Activated B cell treated with CpG ODN at 0.5 μM for 24 hours (primary cell): ENCODE measurements at regions not wholly inside any gene's neighbourhood (a gene's known extent, or its start where the extent isn't known, plus 50 kb on each side); places are given as distances from the start of the nearest gene placed in this dataset.

Experiments used
- ATAC-seq: fragments of 200-7000 bp; cut with Tn5 transposase; one replicate; pipeline ENCODE4 v1.10.0; 2021; ENCODE audit warnings: low read depth, mild to moderate bottlenecking, moderate library complexity
- CTCF ChIA-PET: fragments of 350-600 bp; sonication (Branson Sonifier 250); formaldehyde crosslinking; loops from one replicate; lab custom pipeline; 2021; ENCODE audit warnings: antibody characterized with exemption; lab: Charles Lee
- POLR2A ChIA-PET: fragments of 350-600 bp; sonication (Branson Sonifier 250); formaldehyde crosslinking; loops from one replicate; lab custom pipeline; 2021; ENCODE audit warnings: antibody characterized with exemption; lab: Charles Lee
- DNase-seq: peaks from one replicate; pipeline ENCODE4 v3.0.0; 2022
- H3K27ac Mint-ChIP-seq: one replicate; pipeline ENCODE4 v1.8.0; 2020; ENCODE audit warnings: mixed read lengths
- H3K27me3 Mint-ChIP-seq: one replicate; pipeline ENCODE4 v1.8.0; 2021; ENCODE audit warnings: mixed read lengths
- H3K36me3 Mint-ChIP-seq: one replicate; pipeline ENCODE4 v1.8.0; 2021; ENCODE audit warnings: low read depth, mixed read lengths
- H3K4me1 Mint-ChIP-seq: one replicate; pipeline ENCODE4 v1.8.0; 2021; ENCODE audit warnings: mixed read lengths
- H3K4me3 Mint-ChIP-seq: one replicate; pipeline ENCODE4 v1.8.0; 2020; ENCODE audit warnings: mild to moderate bottlenecking, mixed read lengths
- H3K9me3 Mint-ChIP-seq: one replicate; pipeline ENCODE4 v1.8.0; 2020; ENCODE audit warnings: mixed read lengths
- CTCF ChIP-seq: fragments of 200-600 bp; IDR thresholded peaks from one replicate; pipeline ENCODE4 v1.8.0; 2022; ENCODE audit warnings: antibody characterized with exemption, mild to moderate bottlenecking
- intact Hi-C: fragments of 100-400 bp; cut with micrococcal nuclease; formaldehyde crosslinking; loops from one replicate; pipeline ENCODE4 v1.15.1; 2024

GRCh38 chr2:151157000-151157735, 104.5 kb downstream of the RBM43 start:
- Mint-ChIP-seq H3K36me3 (no peaks in the 10 kb centered on the region), H3K9me3 (no peaks in the 10 kb centered on the region), H3K4me3 (no peak overlapping the region), H3K27ac (no peak overlapping the region), H3K27me3 (peaks cover 14% of the 10 kb centered on the region), H3K4me1 (no peaks in the 10 kb centered on the region)
- ChIA-PET POLR2A (no interaction called here), CTCF (no interaction called here)
- DNase-seq (no peak), ATAC-seq (no peak)
- TF ChIP-seq CTCF, result no peak
- intact Hi-C loops, result no loop called here

GRCh38 chr2:151156431-151156830, 105.2 kb downstream of the RBM43 start:
- intact Hi-C loops, result no loop called here
- Mint-ChIP-seq H3K4me3 (no peak overlapping the region), H3K4me1 (no peaks in the 10 kb centered on the region), H3K27me3 (peaks cover 11% of the 10 kb centered on the region), H3K9me3 (no peaks in the 10 kb centered on the region), H3K27ac (no peak overlapping the region), H3K36me3 (no peaks in the 10 kb centered on the region)
- no peak for ATAC-seq
- no peak for DNase-seq
- ChIA-PET CTCF (no interaction called here), POLR2A (no interaction called here)
- TF ChIP-seq CTCF, result no peak

- ATAC-seq (no peak), DNase-seq (no peak)
- Mint-ChIP-seq H3K27ac (no peak overlapping the region), H3K9me3 (no peaks in the 10 kb centered on the region), H3K27me3 (peaks cover 16% of the 10 kb centered on the region), H3K36me3 (no peaks in the 10 kb centered on the region), H3K4me3 (no peak overlapping the region), H3K4me1 (no peaks in the 10 kb centered on the region)
- CTCF ChIA-PET, result no interaction called here
- POLR2A ChIA-PET, result no interaction called here
- intact Hi-C loops, result no loop called here
- TF ChIP-seq CTCF, result no peak
Measured at GRCh38 chr2:151153601-151154000, 108.1 kb downstream of the RBM43 start.

- ATAC-seq (no peak), DNase-seq (no peak)
- no peak overlapping the region for H3K4me3 Mint-ChIP-seq
- POLR2A ChIA-PET, result no interaction called here
- H3K9me3 Mint-ChIP-seq, result no peaks in the 10 kb centered on the region
- intact Hi-C loops, result no loop called here
- no peaks in the 10 kb centered on the region for H3K36me3 Mint-ChIP-seq
- peaks cover 14% of the 10 kb centered on the region for H3K27me3 Mint-ChIP-seq
- H3K27ac Mint-ChIP-seq, result no peak overlapping the region
- no peaks in the 10 kb centered on the region for H3K4me1 Mint-ChIP-seq
- no peak for TF ChIP-seq CTCF
- CTCF ChIA-PET, result no interaction called here
Measured at GRCh38 chr2:151150331-151151320, 111.0 kb downstream of the RBM43 start.

- ChIA-PET CTCF (no interaction called here), POLR2A (no interaction called here)
- Mint-ChIP-seq H3K36me3 (no peaks in the 10 kb centered on the region), H3K4me3 (no peak overlapping the region), H3K27me3 (no peaks in the 10 kb centered on the region), H3K4me1 (no peaks in the 10 kb centered on the region), H3K9me3 (no peaks in the 10 kb centered on the region), H3K27ac (no peak overlapping the region)
- intact Hi-C loops, result no loop called here
- DNase-seq (no peak), ATAC-seq (no peak)
- no peak for TF ChIP-seq CTCF
Measured at GRCh38 chr2:151138507-151138906, 123.2 kb downstream of the RBM43 start.
